Spleen (tissue), 7 donors: ENCODE measurements at regions not wholly inside any gene's neighbourhood (a gene's known extent, or its start where the extent isn't known, plus 50 kb on each side); places are given as distances from the start of the nearest gene placed in this dataset.
A peak's percentile ranks its signal among the peaks of the same experiment; 100 is the strongest.

Experiments
- POLR2A ChIP-seq, 3 donors: fragments of 450-650 bp; IDR thresholded peaks; one replicate each; pipeline ENCODE4 v1.5.1; 2017; ENCODE audit warnings: antibody characterized with exemption in 3 of 3, mild to moderate bottlenecking in 1 of 3
- POLR2AphosphoS5 ChIP-seq, 3 donors: sonication (generic); formaldehyde crosslinking; IDR thresholded peaks; one replicate each; pipeline ENCODE4 v1.5.1; 2017; ENCODE audit warnings: antibody characterized with exemption in 3 of 3
- TF ChIP-seq, protein P1 (sequence below), 11 experiments: fragments of 200-600 bp in 7 of 11; fragments of 450-650 bp in 4 of 11; sonication (generic) in 4 of 11; IDR thresholded peaks in 8 of 11; conservative IDR thresholded peaks in 3 of 11; 1 replicate in 7 of 11; 2 replicates in 4 of 11; pipeline versions ENCODE4 v1.4.0 to v1.8.0; 2016 to 2021; ENCODE audit warnings: antibody characterized with exemption in 11 of 11, inconsistent platforms in 4 of 11, mild to moderate bottlenecking in 1 of 11
- donor health status: DM: no; HTN: no; CAD: no; lungs with moderate emphysema.
- donor health status: DM: no; HTN: no; CAD: no.
- donor health status: DM: no; HTN: no; CAD: no.

DNA sequence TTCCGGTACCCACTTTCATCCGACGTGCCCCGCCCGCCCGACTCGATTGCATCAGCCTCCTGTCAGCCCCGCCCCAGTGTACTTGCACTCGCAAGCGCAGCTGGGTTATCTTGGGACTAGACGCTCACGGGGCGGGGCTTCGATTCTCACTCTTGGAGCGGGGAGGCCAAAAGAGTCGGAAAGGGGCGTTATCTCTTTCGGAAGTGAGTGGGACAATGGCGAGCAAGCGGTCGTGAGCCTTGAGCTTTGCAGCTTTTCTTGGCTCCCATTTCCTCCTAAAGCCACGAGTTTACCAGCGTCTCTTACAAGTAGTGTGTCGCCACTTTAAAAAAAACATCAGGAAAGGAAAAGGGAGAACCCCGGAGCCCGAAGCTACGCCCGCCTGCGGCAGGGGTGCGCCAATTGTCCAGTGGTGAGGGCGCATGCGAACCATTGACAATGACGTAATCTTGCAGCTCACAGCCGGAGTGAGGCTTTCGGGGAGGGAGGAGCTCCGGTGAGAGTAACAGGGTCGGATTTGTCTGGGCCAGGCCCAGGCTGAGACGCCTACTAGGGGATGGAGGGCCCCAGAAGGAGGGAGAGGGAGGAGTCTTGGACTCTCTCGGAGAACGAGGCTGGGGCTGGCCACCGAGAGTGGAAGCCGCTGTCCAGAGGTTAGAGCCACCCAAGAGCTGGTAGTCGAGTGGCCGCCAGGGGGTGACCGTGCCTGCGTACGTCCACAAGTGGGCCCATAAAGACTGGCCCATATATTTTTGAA, 109.5 kb downstream of the GNL3L start:
- TF ChIP-seq POLR2A (IDR thresholded peaks at IDR 0.05), result no peak
- TF ChIP-seq, protein P1, sequence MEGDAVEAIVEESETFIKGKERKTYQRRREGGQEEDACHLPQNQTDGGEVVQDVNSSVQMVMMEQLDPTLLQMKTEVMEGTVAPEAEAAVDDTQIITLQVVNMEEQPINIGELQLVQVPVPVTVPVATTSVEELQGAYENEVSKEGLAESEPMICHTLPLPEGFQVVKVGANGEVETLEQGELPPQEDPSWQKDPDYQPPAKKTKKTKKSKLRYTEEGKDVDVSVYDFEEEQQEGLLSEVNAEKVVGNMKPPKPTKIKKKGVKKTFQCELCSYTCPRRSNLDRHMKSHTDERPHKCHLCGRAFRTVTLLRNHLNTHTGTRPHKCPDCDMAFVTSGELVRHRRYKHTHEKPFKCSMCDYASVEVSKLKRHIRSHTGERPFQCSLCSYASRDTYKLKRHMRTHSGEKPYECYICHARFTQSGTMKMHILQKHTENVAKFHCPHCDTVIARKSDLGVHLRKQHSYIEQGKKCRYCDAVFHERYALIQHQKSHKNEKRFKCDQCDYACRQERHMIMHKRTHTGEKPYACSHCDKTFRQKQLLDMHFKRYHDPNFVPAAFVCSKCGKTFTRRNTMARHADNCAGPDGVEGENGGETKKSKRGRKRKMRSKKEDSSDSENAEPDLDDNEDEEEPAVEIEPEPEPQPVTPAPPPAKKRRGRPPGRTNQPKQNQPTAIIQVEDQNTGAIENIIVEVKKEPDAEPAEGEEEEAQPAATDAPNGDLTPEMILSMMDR (IDR thresholded peaks at IDR 0.05 in 8 of 11, conservative IDR thresholded peaks at IDR 0.05 in 3 of 11), result peak; percentile 29 to 81 (median 66)
- peak; percentile 81 to 86 (median 82) for TF ChIP-seq POLR2AphosphoS5 (IDR thresholded peaks at IDR 0.05)
